SK-N-SH treated with all-trans-retinoic acid at 6 μM for 48 hours (cell line): ENCODE measurements at regions not wholly inside any gene's neighbourhood (a gene's known extent, or its start where the extent isn't known, plus 50 kb on each side); places are given as distances from the start of the nearest gene placed in this dataset.

ENCODE experiments used
- BACH2 ChIP-seq: fragments of 250-450 bp; sonication (Bioruptor Pico); IDR thresholded peaks from 2 replicates; pipeline ENCODE4 v1.9.0; 2021; ENCODE audit warnings: mild to moderate bottlenecking, borderline replicate concordance
- PPARA ChIP-seq: fragments of 250-450 bp; sonication (Bioruptor Pico); IDR thresholded peaks from 2 replicates; pipeline ENCODE4 v1.5.0; 2020; ENCODE audit warnings: mild to moderate bottlenecking, borderline replicate concordance
- RARB ChIP-seq: fragments of 250-450 bp; sonication (Bioruptor Pico); IDR thresholded peaks from 2 replicates; pipeline ENCODE4 v1.8.0; 2021; ENCODE audit warnings: mild to moderate bottlenecking, moderate library complexity
- TCF4 ChIP-seq: fragments of 250-450 bp; sonication (Bioruptor Pico); IDR thresholded peaks from 2 replicates; pipeline ENCODE4 v1.8.0; 2021; ENCODE audit warnings: mild to moderate bottlenecking, moderate library complexity, borderline replicate concordance
- TOX ChIP-seq: fragments of 250-450 bp; sonication (Bioruptor Pico); IDR thresholded peaks from 2 replicates; pipeline ENCODE4 v1.8.0; 2021; ENCODE audit warnings: mild to moderate bottlenecking, moderate library complexity, borderline replicate concordance
- ZFP3 ChIP-seq: fragments of 250-450 bp; sonication (Bioruptor Pico); IDR thresholded peaks from 2 replicates; pipeline ENCODE4 v1.5.0; 2020; ENCODE audit warnings: mild to moderate bottlenecking, moderate library complexity
- ZFP30 ChIP-seq: fragments of 450-650 bp; formaldehyde crosslinking; IDR thresholded peaks from 2 replicates; pipeline ENCODE4 v1.5.0; 2022; ENCODE audit warnings: mild to moderate bottlenecking, moderate library complexity
- ZNF8 ChIP-seq: fragments of 450-650 bp; formaldehyde crosslinking; IDR thresholded peaks from 2 replicates; pipeline ENCODE4 v1.5.0; 2020; ENCODE audit warnings: mild to moderate bottlenecking, moderate library complexity
- TF ChIP-seq, protein P1 (sequence below): fragments of 250-450 bp; sonication (Bioruptor Pico); IDR thresholded peaks from 2 replicates; pipeline ENCODE4 v1.5.1; 2021; ENCODE audit warnings: mild to moderate bottlenecking, moderate library complexity
- TF ChIP-seq, protein P2 (sequence below): fragments of 250-450 bp; sonication (Bioruptor Pico); IDR thresholded peaks from 2 replicates; pipeline ENCODE4 v1.5.1; 2020; ENCODE audit warnings: low read depth, mild to moderate bottlenecking, moderate library complexity

DNA sequence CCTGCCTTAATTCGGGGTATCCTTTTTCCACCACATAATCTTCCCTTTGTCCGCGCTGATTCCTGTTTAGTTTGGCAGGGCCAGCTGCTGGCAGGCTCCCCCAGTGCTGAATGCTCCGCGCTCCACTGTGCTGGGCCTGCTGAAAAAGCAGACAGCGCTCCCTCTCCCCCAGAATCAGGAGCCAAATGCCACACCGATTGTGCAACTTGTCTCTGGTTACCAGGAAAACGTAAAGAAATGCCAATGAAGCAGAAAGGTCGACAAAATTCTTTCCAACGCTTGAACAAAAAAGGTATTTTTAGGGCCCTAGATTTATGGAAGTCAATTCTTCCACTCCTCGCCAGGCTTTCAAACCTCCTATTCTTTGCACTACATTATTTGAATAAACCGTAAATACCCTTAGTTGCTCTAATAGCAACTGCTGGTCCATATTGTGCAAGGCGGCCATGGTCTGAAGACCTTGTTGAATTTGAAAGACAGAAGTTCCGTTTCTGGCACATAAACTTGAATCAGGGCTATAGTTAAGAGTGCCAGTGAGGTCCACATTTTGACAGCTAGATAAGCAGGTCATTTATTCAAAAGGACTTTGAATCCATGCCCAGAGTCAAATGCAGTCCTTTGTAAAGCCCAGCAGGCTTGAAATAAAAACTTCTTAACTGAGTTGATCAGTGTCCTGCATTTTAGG is 206.7 kb upstream of the RFC3 start:
- TF ChIP-seq ZFP30 (CRISPR knock-in tag) (no peak), RARB (CRISPR knock-in tag) (no peak), TCF4 (no peak), TOX (CRISPR knock-in tag) (no peak), BACH2 (CRISPR knock-in tag) (no peak), ZFP3 (CRISPR knock-in tag) (no peak), ZNF8 (CRISPR knock-in tag) (no peak), PPARA (no peak)
- TF ChIP-seq, protein P1, sequence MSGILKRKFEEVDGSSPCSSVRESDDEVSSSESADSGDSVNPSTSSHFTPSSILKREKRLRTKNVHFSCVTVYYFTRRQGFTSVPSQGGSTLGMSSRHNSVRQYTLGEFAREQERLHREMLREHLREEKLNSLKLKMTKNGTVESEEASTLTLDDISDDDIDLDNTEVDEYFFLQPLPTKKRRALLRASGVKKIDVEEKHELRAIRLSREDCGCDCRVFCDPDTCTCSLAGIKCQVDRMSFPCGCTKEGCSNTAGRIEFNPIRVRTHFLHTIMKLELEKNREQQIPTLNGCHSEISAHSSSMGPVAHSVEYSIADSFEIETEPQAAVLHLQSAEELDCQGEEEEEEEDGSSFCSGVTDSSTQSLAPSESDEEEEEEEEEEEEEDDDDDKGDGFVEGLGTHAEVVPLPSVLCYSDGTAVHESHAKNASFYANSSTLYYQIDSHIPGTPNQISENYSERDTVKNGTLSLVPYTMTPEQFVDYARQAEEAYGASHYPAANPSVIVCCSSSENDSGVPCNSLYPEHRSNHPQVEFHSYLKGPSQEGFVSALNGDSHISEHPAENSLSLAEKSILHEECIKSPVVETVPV (CRISPR knock-in tag), result no peak
- TF ChIP-seq, protein P2, sequence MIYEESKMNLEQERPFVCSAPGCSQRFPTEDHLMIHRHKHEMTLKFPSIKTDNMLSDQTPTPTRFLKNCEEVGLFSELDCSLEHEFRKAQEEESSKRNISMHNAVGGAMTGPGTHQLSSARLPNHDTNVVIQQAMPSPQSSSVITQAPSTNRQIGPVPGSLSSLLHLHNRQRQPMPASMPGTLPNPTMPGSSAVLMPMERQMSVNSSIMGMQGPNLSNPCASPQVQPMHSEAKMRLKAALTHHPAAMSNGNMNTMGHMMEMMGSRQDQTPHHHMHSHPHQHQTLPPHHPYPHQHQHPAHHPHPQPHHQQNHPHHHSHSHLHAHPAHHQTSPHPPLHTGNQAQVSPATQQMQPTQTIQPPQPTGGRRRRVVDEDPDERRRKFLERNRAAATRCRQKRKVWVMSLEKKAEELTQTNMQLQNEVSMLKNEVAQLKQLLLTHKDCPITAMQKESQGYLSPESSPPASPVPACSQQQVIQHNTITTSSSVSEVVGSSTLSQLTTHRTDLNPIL, result no peak
